ENCODE measurements at regions not wholly inside any gene's neighbourhood (a gene's known extent, or its start where the extent isn't known, plus 50 kb on each side); places are given as distances from the start of the nearest gene placed in this dataset.

GRCh38 chr4:128393101-128393704 is 105.6 kb upstream of the PGRMC2 start:
- no peaks in the 10 kb centered on the region for H3K4me1 ChIP-seq (ENCODE audit: control insufficient read depth in 2 of 2, insufficient read depth in 2 of 2, low read length in 2 of 2)
- no peak overlapping the region for H3K4me3 Mint-ChIP-seq
- H3K27me3 Mint-ChIP-seq, result no peaks in the 10 kb centered on the region
- TF ChIP-seq CTCF (IDR thresholded peaks at IDR 0.05), result no peak
- no peak for TF ChIP-seq EZH2 (IDR thresholded peaks at IDR 0.05; ENCODE audit: borderline replicate concordance, insufficient read depth, low read depth, low read length, poor library complexity, severe bottlenecking)
- H3K4me2 ChIP-seq (replicated peaks; ENCODE audit: low read depth, low read length, poor library complexity, severe bottlenecking), result no peak overlapping the region
- ChIA-PET CTCF (no interaction called here), POLR2A (interaction anchor here (0.6 kb wide), 1 partner anchor 480 kb away, joined by 5 read pairs; no protein-coding TSS in a partner anchor)
- no peak overlapping the region for H3K27ac Mint-ChIP-seq
- no peaks in the 10 kb centered on the region for H4K20me1 ChIP-seq (ENCODE audit: control insufficient read depth, insufficient read depth, low read length, poor library complexity, severe bottlenecking)
- H3K27me3 ChIP-seq (replicated peaks in 1 of 4; ENCODE audit: control extremely low read depth in 1 of 4, control insufficient read depth in 3 of 4, insufficient read depth in 4 of 4, low read length in 3 of 4), result no peaks in the 10 kb centered on the region
- peaks cover 8% of the 10 kb centered on the region for H3K9me3 Mint-ChIP-seq (ENCODE audit: insufficient read depth)
- no peak overlapping the region for H2AFZ ChIP-seq (ENCODE audit: insufficient read depth, low read depth, low read length, poor library complexity, severe bottlenecking)
- no peak overlapping the region for H3K4me3 ChIP-seq (ENCODE audit: control extremely low read depth in 1 of 5, extremely low read depth in 1 of 5, insufficient read depth in 1 of 5, low read depth in 2 of 5, low read length in 4 of 5)
- no CpG with 5 or more reads among the region's 6 CpGs for WGBS (ENCODE audit: insufficient coverage)
- H3K79me2 ChIP-seq (ENCODE audit: control insufficient read depth, insufficient read depth, low read length), result no peaks in the 10 kb centered on the region
- ATAC-seq (ENCODE audit: low read depth), result no peak
- no peaks in the 10 kb centered on the region for H3K4me1 Mint-ChIP-seq
- no peak for DNase-seq
- no peaks in the 10 kb centered on the region for H3K9me3 ChIP-seq (ENCODE audit: control extremely low read depth in 1 of 3, control insufficient read depth in 2 of 3, insufficient read depth in 1 of 3, low read length in 2 of 3)
- no peak overlapping the region for H3K27ac ChIP-seq (ENCODE audit: low read length in 2 of 2)
- intact Hi-C loops (cut with micrococcal nuclease), result no loop called here
- no peaks in the 10 kb centered on the region for H3K36me3 ChIP-seq (replicated peaks in 1 of 2; ENCODE audit: control extremely low read depth in 1 of 2, control insufficient read depth in 1 of 2, extremely low read depth in 1 of 2, insufficient read depth in 2 of 2, low read length in 1 of 2)
- no peak overlapping the region for H3K9ac ChIP-seq (ENCODE audit: low read length)

- Mint-ChIP-seq H3K9me3 (ENCODE audit: insufficient read depth) (no peaks in the 10 kb centered on the region), H3K27ac (no peak overlapping the region), H3K4me3 (no peak overlapping the region), H3K4me1 (no peaks in the 10 kb centered on the region), H3K27me3 (no peaks in the 10 kb centered on the region)
- H3K27ac ChIP-seq (ENCODE audit: low read length in 2 of 2), result no peak overlapping the region
- no peaks in the 10 kb centered on the region for H3K4me1 ChIP-seq (ENCODE audit: control insufficient read depth in 2 of 2, insufficient read depth in 2 of 2, low read length in 2 of 2)
- no peaks in the 10 kb centered on the region for H4K20me1 ChIP-seq (ENCODE audit: control insufficient read depth, insufficient read depth, low read length, poor library complexity, severe bottlenecking)
- no peaks in the 10 kb centered on the region for H3K36me3 ChIP-seq (replicated peaks in 1 of 2; ENCODE audit: control extremely low read depth in 1 of 2, control insufficient read depth in 1 of 2, extremely low read depth in 1 of 2, insufficient read depth in 2 of 2, low read length in 1 of 2)
- H3K4me2 ChIP-seq (replicated peaks; ENCODE audit: low read depth, low read length, poor library complexity, severe bottlenecking), result no peak overlapping the region
- no peak overlapping the region for H3K9ac ChIP-seq (ENCODE audit: low read length)
- no peaks in the 10 kb centered on the region for H3K79me2 ChIP-seq (ENCODE audit: control insufficient read depth, insufficient read depth, low read length)
- no peaks in the 10 kb centered on the region for H3K9me3 ChIP-seq (ENCODE audit: control extremely low read depth in 1 of 3, control insufficient read depth in 2 of 3, insufficient read depth in 1 of 3, low read length in 2 of 3)
- 96% methylated on average over 4 of the region's 5 CpGs for WGBS (ENCODE audit: insufficient coverage)
- no peaks in the 10 kb centered on the region for H3K27me3 ChIP-seq (replicated peaks in 1 of 4; ENCODE audit: control extremely low read depth in 1 of 4, control insufficient read depth in 3 of 4, insufficient read depth in 4 of 4, low read length in 3 of 4)
- no peak for ATAC-seq (ENCODE audit: low read depth)
- H3K4me3 ChIP-seq (ENCODE audit: control extremely low read depth in 1 of 5, extremely low read depth in 1 of 5, insufficient read depth in 1 of 5, low read depth in 2 of 5, low read length in 4 of 5), result no peak overlapping the region
- no peak for TF ChIP-seq EZH2 (IDR thresholded peaks at IDR 0.05; ENCODE audit: borderline replicate concordance, insufficient read depth, low read depth, low read length, poor library complexity, severe bottlenecking)
- TF ChIP-seq CTCF (IDR thresholded peaks at IDR 0.05), result no peak
- no peak for DNase-seq
- intact Hi-C loops (cut with micrococcal nuclease), result no loop called here
- no peak overlapping the region for H2AFZ ChIP-seq (ENCODE audit: insufficient read depth, low read depth, low read length, poor library complexity, severe bottlenecking)
- POLR2A ChIA-PET, result no interaction called here
- CTCF ChIA-PET, result no interaction called here
These were observed 102.9 kb upstream of the PGRMC2 start for GRCh38 chr4:128390475-128390996.
